GM12878 (cell line): ENCODE measurements at regions not wholly inside any gene's neighbourhood (a gene's known extent, or its start where the extent isn't known, plus 50 kb on each side); places are given as distances from the start of the nearest gene placed in this dataset.

ENCODE experiments used
- ATAC-seq: fragments of 200-7000 bp; cut with Tn5 transposase; 3 replicates; pipeline ENCODE4 v1.9.1; 2020; ENCODE audit warnings: mild to moderate bottlenecking, moderate library complexity
- BruUV-seq: library from RNA; stranded (reverse); fragments of 400-500 nt; replicated peaks from 2 replicates; lab custom pipeline; 2021; lab: Mats Ljungman, UMichigan
- CTCF ChIA-PET: fragments of 300-600 bp; sonication (Branson Sonifier 250); formaldehyde crosslinking; extraction: SDS; loops from one replicate; lab custom pipeline; 2021; ENCODE audit warnings: inconsistent platforms; lab: Yijun Ruan, JAX
- POLR2A ChIA-PET: fragments of 350-600 bp; formaldehyde crosslinking; extraction: SDS; loops from one replicate; lab custom pipeline; 2021; ENCODE audit warnings: inconsistent platforms; lab: Charles Lee
- RAD21 ChIA-PET: fragments of 300-600 bp; sonication (Branson Sonifier 250); formaldehyde crosslinking; loops from one replicate; lab custom pipeline; 2023; ENCODE audit warnings: antibody characterized with exemption; ENCODE audit not compliant: unreplicated experiment; lab: Charles Lee
- SMC1A ChIA-PET: fragments of 300-600 bp; sonication (Branson Sonifier 250); formaldehyde crosslinking; loops from one replicate; lab custom pipeline; 2023; ENCODE audit not compliant: unreplicated experiment, uncharacterized antibody; lab: Charles Lee
- DNase-seq: peaks from one replicate; pipeline ENCODE4 v3.0.0-alpha.2; 2011; ENCODE audit warnings: low read depth, low spot score
- FAIRE-seq: peaks from 3 replicates; lab custom pipeline; 2011; peaks lifted over from hg19 to GRCh38; lab: Jason Lieb, UNC
- H2AFZ ChIP-seq: 2 replicates; pipeline ENCODE4 v1.6.0; 2011; ENCODE audit warnings: low read depth, low read length, control low read depth; ENCODE audit not compliant: control insufficient read depth
- H3K27ac ChIP-seq: 2 replicates; pipeline ENCODE4 v1.5.1; 2011; ENCODE audit warnings: control low read depth; ENCODE audit not compliant: control insufficient read depth, insufficient read depth
- H3K27me3 ChIP-seq, 2 experiments: replicated peaks in 1 of 2; 2 replicates each; pipeline versions ENCODE4 v1.6.0 to v1.6.1; 2011; ENCODE audit warnings: low read length in 1 of 2; ENCODE audit not compliant: control insufficient read depth in 2 of 2, insufficient read depth in 2 of 2
- H3K36me3 ChIP-seq, 2 experiments: 2 replicates each; pipeline ENCODE4 v1.5.1; 2011; ENCODE audit warnings: low read length in 1 of 2; ENCODE audit not compliant: control insufficient read depth in 2 of 2, insufficient read depth in 2 of 2
- H3K4me1 ChIP-seq: 2 replicates; pipeline ENCODE4 v1.6.1; 2011; ENCODE audit warnings: mild to moderate bottlenecking, low read length, moderate library complexity, mixed read lengths; ENCODE audit not compliant: control insufficient read depth, insufficient read depth
- H3K4me2 ChIP-seq: 2 replicates; pipeline ENCODE4 v1.6.0; 2011; ENCODE audit warnings: control low read depth; ENCODE audit not compliant: control insufficient read depth, insufficient read depth
- H3K4me3 ChIP-seq: fragments of 200-600 bp; sonication (generic); 2 replicates; pipeline ENCODE4 v1.5.1; 2016
- H3K79me2 ChIP-seq: 2 replicates; pipeline ENCODE4 v1.6.0; 2011; ENCODE audit warnings: low read length; ENCODE audit not compliant: control insufficient read depth, insufficient read depth
- H3K9ac ChIP-seq: 2 replicates; pipeline ENCODE4 v1.8.0; 2011; ENCODE audit warnings: low read length, control low read depth, mixed read lengths; ENCODE audit not compliant: control insufficient read depth, insufficient read depth
- H3K9me3 ChIP-seq: replicated peaks from 3 replicates; pipeline ENCODE4 v1.5.1; 2011; ENCODE audit warnings: mild to moderate bottlenecking, low read length; ENCODE audit not compliant: control insufficient read depth, insufficient read depth
- H4K20me1 ChIP-seq: 2 replicates; pipeline ENCODE4 v1.6.0; 2011; ENCODE audit not compliant: control insufficient read depth, insufficient read depth
- CBX5 ChIP-seq: sonication (generic); IDR thresholded peaks from 2 replicates; pipeline ENCODE4 v1.6.1; 2016; ENCODE audit warnings: low read depth, moderate library complexity, mild to moderate bottlenecking, inconsistent platforms
- CHD2 ChIP-seq: IDR thresholded peaks from 2 replicates; pipeline ENCODE4 v1.6.1; 2011; ENCODE audit warnings: low read depth, low read length, improper control_type of control experiment, borderline replicate concordance
- HDAC6 ChIP-seq: fragments of 200-600 bp; sonication (generic); IDR thresholded peaks from one replicate; pipeline ENCODE4 v1.8.0; 2017; ENCODE audit warnings: antibody characterized with exemption; ENCODE audit not compliant: unreplicated experiment
- NR2F1 ChIP-seq: fragments of 450-650 bp; conservative IDR thresholded peaks from 2 replicates; pipeline ENCODE4 v1.6.1; 2017; ENCODE audit warnings: mild to moderate bottlenecking
- PKNOX1 ChIP-seq: fragments of 450-650 bp; IDR thresholded peaks from 2 replicates; pipeline ENCODE4 v1.6.1; 2016; ENCODE audit warnings: mild to moderate bottlenecking
- PRDM15 ChIP-seq: fragments of 450-650 bp; formaldehyde crosslinking; IDR thresholded peaks from 2 replicates; pipeline ENCODE4 v1.4.0; 2020; ENCODE audit warnings: mild to moderate bottlenecking, moderate library complexity
- RBBP5 ChIP-seq: fragments of 200-600 bp; sonication (generic); conservative IDR thresholded peaks from 2 replicates; pipeline ENCODE4 v1.6.1; 2016
- STAT1 ChIP-seq: fragments of 450-650 bp; conservative IDR thresholded peaks from 2 replicates; pipeline ENCODE4 v1.6.1; 2014; ENCODE audit warnings: antibody characterized with exemption, mild to moderate bottlenecking
- USF2 ChIP-seq: IDR thresholded peaks from 2 replicates; pipeline ENCODE4 v1.6.1; 2011; ENCODE audit warnings: low read depth, low read length, improper control_type of control experiment, borderline replicate concordance
- ZBED1 ChIP-seq: IDR thresholded peaks from 2 replicates; pipeline ENCODE4 v1.6.1; 2016; ENCODE audit warnings: borderline replicate concordance
- ZNF217 ChIP-seq: fragments of 450-650 bp; IDR thresholded peaks from 2 replicates; pipeline ENCODE4 v1.6.1; 2017; ENCODE audit warnings: antibody characterized with exemption, mild to moderate bottlenecking
- WGBS: methylation state at CpG from one replicate; pipeline ENCODE4 v1.1.6; 2016; ENCODE audit warnings: low lambda C conversion rate; ENCODE audit not compliant: insufficient replicate concordance, insufficient coverage; ENCODE audit errors: missing lambda C conversion rate; 5-methylcytosine and 5-hydroxymethylcytosine counted together
- in situ Hi-C: fragments of 300-500 bp; cut with MboI; formaldehyde crosslinking; loops from 9 replicates; pipeline ENCODE4 v1.14.3; 2018; ENCODE audit warnings: mixed read lengths
- intact Hi-C: fragments of 100-400 bp; cut with micrococcal nuclease; formaldehyde crosslinking; loops from one replicate; pipeline ENCODE4 v1.14.2; 2022; ENCODE audit not compliant: unreplicated experiment

DNA sequence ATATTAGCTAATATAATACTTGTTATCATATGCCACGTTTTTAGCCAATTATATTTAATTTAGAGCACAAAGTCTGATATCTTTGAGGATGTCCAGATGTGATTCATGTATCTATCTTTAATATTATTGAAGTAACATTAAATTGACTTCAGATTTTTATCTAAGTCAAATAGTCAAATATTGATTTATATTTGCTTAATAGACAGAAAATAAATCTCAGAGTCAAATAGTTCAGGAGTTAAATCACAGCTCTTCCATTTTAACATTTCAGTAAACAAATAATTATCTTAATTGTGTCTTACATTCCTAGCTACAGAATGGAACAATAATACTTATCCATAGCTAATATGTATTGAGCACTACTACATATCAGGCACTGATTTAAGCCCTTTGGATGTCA is 379.4 kb upstream of the UBE2E3 start:
- 0% methylated on average over 1 of the region's 1 CpG for WGBS
- Histone ChIP-seq H2AFZ (no peak overlapping the region), H3K36me3 (no peaks in the 10 kb centered on the region), H3K27me3 (no peaks in the 10 kb centered on the region), H3K4me1 (no peaks in the 10 kb centered on the region), H3K27ac (no peak overlapping the region)
- SMC1A ChIA-PET, result interaction anchor here (0.9 to 1.1 kb wide), 2 partner anchors 458 to 459 kb away, joined by 3 read pairs; no protein-coding TSS in a partner anchor
- FAIRE-seq, result no peak
- POLR2A ChIA-PET, result no interaction called here
- TF ChIP-seq PRDM15 (CRISPR knock-in tag) (no peak), NR2F1 (no peak), HDAC6 (no peak), ZNF217 (no peak), USF2 (no peak), RBBP5 (no peak), CBX5 (no peak), PKNOX1 (no peak), CHD2 (no peak), ZBED1 (no peak), STAT1 (no peak)
- TF ChIP-seq, all 136 proteins: peak for 0
- Histone ChIP-seq H3K9ac (no peak overlapping the region), H3K79me2 (no peaks in the 10 kb centered on the region), H3K4me3 (no peak overlapping the region), H3K4me2 (no peak overlapping the region), H3K9me3 (no peaks in the 10 kb centered on the region), H4K20me1 (no peaks in the 10 kb centered on the region)
- ChIA-PET CTCF (interaction anchor here (0.6 to 0.8 kb wide), 2 partner anchors 459 to 477 kb away, joined by 3 read pairs; no protein-coding TSS in a partner anchor), RAD21 (no interaction called here)
- in situ Hi-C loops, result no loop called here
- no peak for ATAC-seq
- no peak for DNase-seq
- intact Hi-C loops, result no loop called here
- BruUV-seq, result no TSS peak
